ENCODE measurements at regions not wholly inside any gene's neighbourhood (a gene's known extent, or its start where the extent isn't known, plus 50 kb on each side); places are given as distances from the start of the nearest gene placed in this dataset.
A peak's percentile ranks its signal among the peaks of the same experiment; 100 is the strongest.

GRCh38 chr1:5670590-5671350 is 321.5 kb downstream of the NPHP4 start:
- no peak for DNase-seq (ENCODE audit: low spot score)
- no peak for TF ChIP-seq CTCF (IDR thresholded peaks at IDR 0.05)
- H3K27ac ChIP-seq: no peak overlapping the region

GRCh38 chr1:5667513-5668325 is 324.5 kb downstream of the NPHP4 start:
- H3K27ac ChIP-seq: no peak overlapping the region
- H3K4me3 ChIP-seq: no peak overlapping the region
- no peak for TF ChIP-seq CTCF (IDR thresholded peaks at IDR 0.05)
- DNase-seq (ENCODE audit: low spot score): no peak

More at GRCh38 chr1:5670590-5671350, 321.5 kb downstream of the NPHP4 start:
- H3K4me3 ChIP-seq: no peak overlapping the region

GRCh38 chr1:5664906-5665875 is 327.0 kb downstream of the NPHP4 start:
- Histone ChIP-seq H3K27ac (no peak overlapping the region), H3K4me3 (no peak overlapping the region)
- TF ChIP-seq CTCF (IDR thresholded peaks at IDR 0.05): no peak
- DNase-seq (ENCODE audit: low spot score): peak; percentile 56

GRCh38 chr1:5664081-5664768 is 328.0 kb downstream of the NPHP4 start:
- TF ChIP-seq CTCF (IDR thresholded peaks at IDR 0.05): no peak
- no peak overlapping the region for H3K4me3 ChIP-seq
- H3K27ac ChIP-seq: no peak overlapping the region
- no peak for DNase-seq (ENCODE audit: low spot score)

GRCh38 chr1:5662744-5663126 is 329.5 kb downstream of the NPHP4 start:
- H3K27ac ChIP-seq: no peak overlapping the region
- DNase-seq (ENCODE audit: low spot score): no peak
- no peak overlapping the region for H3K4me3 ChIP-seq
- TF ChIP-seq CTCF (IDR thresholded peaks at IDR 0.05): no peak

- DNase-seq (ENCODE audit: low spot score): no peak
- Histone ChIP-seq H3K27ac (no peak overlapping the region), H3K4me3 (no peak overlapping the region)
- no peak for TF ChIP-seq CTCF (IDR thresholded peaks at IDR 0.05)
Observed at GRCh38 chr1:5662086-5662743, 330.0 kb downstream of the NPHP4 start.
